ENCODE measurements at regions not wholly inside any gene's neighbourhood (a gene's known extent, or its start where the extent isn't known, plus 50 kb on each side); places are given as distances from the start of the nearest gene placed in this dataset.

- Mint-ChIP-seq H3K27ac (no peak overlapping the region), H3K4me3 (no peak overlapping the region), H3K27me3 (ENCODE audit: low read depth) (peaks cover 18% of the 10 kb centered on the region), H3K9me3 (peaks cover 62% of the 10 kb centered on the region), H3K4me1 (no peaks in the 10 kb centered on the region), H3K36me3 (peaks cover 53% of the 10 kb centered on the region)
- ATAC-seq = no peak
- ChIA-PET POLR2A (no interaction called here), CTCF (no interaction called here)
- DNase-seq (ENCODE audit: low spot score) = no peak
- TF ChIP-seq ZNF281 (CRISPR knock-in tag; IDR thresholded peaks at IDR 0.05) (no peak), MLX (CRISPR knock-in tag; IDR thresholded peaks at IDR 0.05) (no peak), ZNF425 (CRISPR knock-in tag; conservative IDR thresholded peaks at IDR 0.05) (no peak), FOXP4 (CRISPR knock-in tag; IDR thresholded peaks at IDR 0.05) (no peak), NR3C1 (CRISPR knock-in tag; conservative IDR thresholded peaks at IDR 0.05; ENCODE audit: low read depth) (no peak), ZNF423 (CRISPR knock-in tag; IDR thresholded peaks at IDR 0.05) (no peak), FOXP1 (CRISPR knock-in tag; IDR thresholded peaks at IDR 0.05; ENCODE audit: borderline replicate concordance) (no peak), GTF2I (CRISPR knock-in tag; conservative IDR thresholded peaks at IDR 0.05) (no peak), CTCF (IDR thresholded peaks at IDR 0.05) (no peak), ZSCAN18 (CRISPR knock-in tag; IDR thresholded peaks at IDR 0.05) (no peak), HMGXB4 (CRISPR knock-in tag; IDR thresholded peaks at IDR 0.05) (no peak), CBFB (CRISPR knock-in tag; IDR thresholded peaks at IDR 0.05; ENCODE audit: low read depth) (no peak), PRDM15 (CRISPR knock-in tag; IDR thresholded peaks at IDR 0.05) (no peak), ZNF317 (CRISPR knock-in tag; IDR thresholded peaks at IDR 0.05; ENCODE audit: borderline replicate concordance, low read depth) (no peak)
These were observed 955.7 kb upstream of the ZNF722 start for GRCh38 chr7:63042730-63043511.

Measured in WTC11 (cell line).